ENCODE measurements at regions not wholly inside any gene's neighbourhood (a gene's known extent, or its start where the extent isn't known, plus 50 kb on each side); places are given as distances from the start of the nearest gene placed in this dataset.

DNA sequence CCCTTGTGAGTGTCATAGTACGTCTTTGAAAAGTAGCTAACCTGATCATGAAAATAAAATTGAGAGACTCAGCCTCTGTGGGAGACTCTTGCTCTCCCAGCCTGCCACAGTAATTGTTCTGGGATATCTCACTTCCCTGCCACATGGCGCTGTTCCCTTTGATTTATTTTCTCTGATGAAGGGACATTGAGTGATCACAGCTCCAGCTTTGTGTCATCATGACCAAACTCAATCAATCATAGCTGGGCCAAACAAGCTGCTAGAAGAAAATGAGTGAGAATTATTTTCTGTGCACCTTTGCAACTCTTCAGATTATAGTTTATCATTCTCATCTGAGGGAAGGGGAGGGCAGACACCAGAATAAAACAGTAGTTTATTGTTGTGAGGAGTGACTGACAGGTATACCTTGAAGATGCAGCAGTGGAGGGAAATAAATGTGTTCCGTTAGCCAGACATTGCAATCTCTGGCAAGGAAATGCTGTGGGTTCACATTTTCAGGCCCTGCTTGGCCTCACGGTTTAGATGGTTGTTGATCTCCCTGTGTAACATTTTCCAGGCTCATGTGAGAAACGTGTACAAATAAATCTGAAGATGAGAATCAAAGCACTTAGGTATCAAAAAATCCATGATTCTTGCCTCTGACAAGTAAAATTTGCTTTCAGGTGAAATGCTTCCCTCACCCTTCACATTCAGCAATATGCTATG is 174.7 kb upstream of the FBXL17 start:
- no peak for DNase-seq (ENCODE audit: low read depth, low spot score)
- FAIRE-seq = no peak
- Histone ChIP-seq H3K79me2 (ENCODE audit: control insufficient read depth, insufficient read depth, low read length) (no peaks in the 10 kb centered on the region), H3K36me3 (ENCODE audit: control insufficient read depth in 2 of 2, extremely low read depth in 1 of 2, insufficient read depth in 2 of 2, low read length in 2 of 2) (no peaks in the 10 kb centered on the region), H3K27me3 (ENCODE audit: control insufficient read depth in 2 of 2, insufficient read depth in 2 of 2, low read length in 2 of 2) (no peaks in the 10 kb centered on the region), H3K9me1 (replicated peaks; ENCODE audit: control insufficient read depth, extremely low read depth, insufficient read depth, low read length) (no peaks in the 10 kb centered on the region), H2AFZ (ENCODE audit: low read depth, low read length) (no peak overlapping the region), H3K4me1 (ENCODE audit: control insufficient read depth, extremely low read depth, insufficient read depth, low read length) (no peaks in the 10 kb centered on the region), H3K9ac (replicated peaks; ENCODE audit: extremely low read depth, insufficient read depth, low read length) (no peak overlapping the region), H4K20me1 (replicated peaks; ENCODE audit: control insufficient read depth, extremely low read depth, insufficient read depth, low read length) (no peaks in the 10 kb centered on the region), H3K4me3 (replicated peaks in 1 of 3; ENCODE audit: insufficient read depth in 1 of 3, low read depth in 1 of 3, low read length in 3 of 3) (no peak overlapping the region), H3K27ac (ENCODE audit: insufficient read depth, low read depth, low read length) (no peak overlapping the region), H3K9me3 (replicated peaks; ENCODE audit: control insufficient read depth, insufficient read depth, low read length) (no peaks in the 10 kb centered on the region), H3K4me2 (ENCODE audit: insufficient read depth, low read length) (no peak overlapping the region)
- ChIA-PET CTCF (no interaction called here), POLR2A (no interaction called here)
- dilution Hi-C loops (cut with MboI; ENCODE audit: extremely low pct_ligation_motif_present, low sequenced_read_pairs) (no loop called here), intact Hi-C loops (cut with micrococcal nuclease) (no loop called here)
- TF ChIP-seq JUN (IDR thresholded peaks at IDR 0.05; ENCODE audit: borderline replicate concordance, insufficient read depth, insufficient read length, low read depth) (no peak), POLR2A (IDR thresholded peaks at IDR 0.05; ENCODE audit: low read depth, low read length) (no peak), GATA2 (IDR thresholded peaks at IDR 0.05; ENCODE audit: insufficient read depth, insufficient read length, low read depth, low read length) (no peak), MYC (IDR thresholded peaks at IDR 0.05; ENCODE audit: low read depth, low read length) (no peak), POLR2AphosphoS5 (IDR thresholded peaks at IDR 0.05; ENCODE audit: insufficient read depth, low read depth, low read length) (no peak), EZH2 (IDR thresholded peaks at IDR 0.05; ENCODE audit: borderline replicate concordance, low read depth, low read length, severe bottlenecking) (no peak), FOS (IDR thresholded peaks at IDR 0.05; ENCODE audit: borderline replicate concordance, insufficient read depth, low read length) (no peak)
- TF ChIP-seq, protein P1, sequence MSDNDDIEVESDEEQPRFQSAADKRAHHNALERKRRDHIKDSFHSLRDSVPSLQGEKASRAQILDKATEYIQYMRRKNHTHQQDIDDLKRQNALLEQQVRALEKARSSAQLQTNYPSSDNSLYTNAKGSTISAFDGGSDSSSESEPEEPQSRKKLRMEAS (IDR thresholded peaks at IDR 0.05; ENCODE audit: insufficient read depth, insufficient read length) = no peak
- TF ChIP-seq, protein P2, sequence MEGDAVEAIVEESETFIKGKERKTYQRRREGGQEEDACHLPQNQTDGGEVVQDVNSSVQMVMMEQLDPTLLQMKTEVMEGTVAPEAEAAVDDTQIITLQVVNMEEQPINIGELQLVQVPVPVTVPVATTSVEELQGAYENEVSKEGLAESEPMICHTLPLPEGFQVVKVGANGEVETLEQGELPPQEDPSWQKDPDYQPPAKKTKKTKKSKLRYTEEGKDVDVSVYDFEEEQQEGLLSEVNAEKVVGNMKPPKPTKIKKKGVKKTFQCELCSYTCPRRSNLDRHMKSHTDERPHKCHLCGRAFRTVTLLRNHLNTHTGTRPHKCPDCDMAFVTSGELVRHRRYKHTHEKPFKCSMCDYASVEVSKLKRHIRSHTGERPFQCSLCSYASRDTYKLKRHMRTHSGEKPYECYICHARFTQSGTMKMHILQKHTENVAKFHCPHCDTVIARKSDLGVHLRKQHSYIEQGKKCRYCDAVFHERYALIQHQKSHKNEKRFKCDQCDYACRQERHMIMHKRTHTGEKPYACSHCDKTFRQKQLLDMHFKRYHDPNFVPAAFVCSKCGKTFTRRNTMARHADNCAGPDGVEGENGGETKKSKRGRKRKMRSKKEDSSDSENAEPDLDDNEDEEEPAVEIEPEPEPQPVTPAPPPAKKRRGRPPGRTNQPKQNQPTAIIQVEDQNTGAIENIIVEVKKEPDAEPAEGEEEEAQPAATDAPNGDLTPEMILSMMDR (IDR thresholded peaks at IDR 0.05; ENCODE audit: extremely low read depth in 1 of 2, insufficient read depth in 1 of 2, low read depth in 1 of 2, low read length in 2 of 2) = no peak
- no TSS peak for BruUV-seq (replicated peaks)

All from endothelial cell of umbilical vein (primary cell).